NT2/D1 (cell line): ENCODE measurements at regions not wholly inside any gene's neighbourhood (a gene's known extent, or its start where the extent isn't known, plus 50 kb on each side); places are given as distances from the start of the nearest gene placed in this dataset.

ENCODE experiments used
- YY1 ChIP-seq: IDR thresholded peaks from 2 replicates; pipeline ENCODE4 v1.6.1; 2011; ENCODE audit not compliant: insufficient read length, insufficient read depth
- ZNF274 ChIP-seq: IDR thresholded peaks from 2 replicates; pipeline ENCODE4 v1.6.1; 2011; ENCODE audit warnings: mild to moderate bottlenecking, low read depth, low read length

- TF ChIP-seq YY1 (no peak), ZNF274 (no peak)
Measured at GRCh38 chr20:7108929-7109328, 341.4 kb downstream of the BMP2 start.
